OCI-LY7 (cell line): ENCODE measurements at regions not wholly inside any gene's neighbourhood (a gene's known extent, or its start where the extent isn't known, plus 50 kb on each side); places are given as distances from the start of the nearest gene placed in this dataset.

Source experiments
- EZH2phosphoT487 ChIP-seq: fragments of 200-600 bp; sonication (generic); IDR thresholded peaks from 2 replicates; pipeline ENCODE4 v1.6.1; 2018; ENCODE audit warnings: low read depth, borderline replicate concordance, mild to moderate bottlenecking, mixed run types, antibody characterized with exemption, low read length, moderate library complexity, mixed read lengths
- TF ChIP-seq, protein P1 (sequence below): fragments of 200-600 bp; sonication (generic); conservative IDR thresholded peaks from 2 replicates; pipeline ENCODE4 v1.5.1; 2014; ENCODE audit warnings: mild to moderate bottlenecking, antibody characterized with exemption, low read length, moderate library complexity, mixed read lengths

DNA sequence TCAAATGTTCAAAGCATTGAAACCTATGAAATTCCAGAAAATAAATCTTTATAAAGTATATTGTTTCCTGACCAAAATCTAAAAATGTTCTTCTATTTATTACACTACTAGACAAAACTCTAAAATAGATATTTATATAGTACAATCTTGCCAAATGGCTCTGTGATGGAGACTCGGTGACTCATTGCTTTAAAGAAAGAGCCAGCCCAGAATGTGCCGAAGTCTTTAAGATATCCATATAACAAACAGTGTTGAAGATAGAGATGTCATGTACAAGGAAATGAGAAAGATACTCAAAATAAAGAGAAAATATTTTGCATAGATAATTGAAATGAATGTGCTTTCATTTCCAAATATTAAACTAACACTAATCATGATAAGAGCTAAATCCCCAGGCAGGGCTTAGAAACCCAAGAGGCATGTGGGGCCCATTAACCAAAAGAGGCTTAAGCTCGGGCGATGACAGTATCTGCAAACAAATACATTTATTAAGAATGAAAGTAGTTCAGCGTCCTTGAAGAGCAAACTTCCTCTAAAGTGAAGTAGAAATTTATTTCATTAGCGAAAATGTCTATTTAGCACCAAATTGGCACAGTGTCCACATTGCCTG lies 102.1 kb upstream of the FAM9B start:
- TF ChIP-seq, protein P1, sequence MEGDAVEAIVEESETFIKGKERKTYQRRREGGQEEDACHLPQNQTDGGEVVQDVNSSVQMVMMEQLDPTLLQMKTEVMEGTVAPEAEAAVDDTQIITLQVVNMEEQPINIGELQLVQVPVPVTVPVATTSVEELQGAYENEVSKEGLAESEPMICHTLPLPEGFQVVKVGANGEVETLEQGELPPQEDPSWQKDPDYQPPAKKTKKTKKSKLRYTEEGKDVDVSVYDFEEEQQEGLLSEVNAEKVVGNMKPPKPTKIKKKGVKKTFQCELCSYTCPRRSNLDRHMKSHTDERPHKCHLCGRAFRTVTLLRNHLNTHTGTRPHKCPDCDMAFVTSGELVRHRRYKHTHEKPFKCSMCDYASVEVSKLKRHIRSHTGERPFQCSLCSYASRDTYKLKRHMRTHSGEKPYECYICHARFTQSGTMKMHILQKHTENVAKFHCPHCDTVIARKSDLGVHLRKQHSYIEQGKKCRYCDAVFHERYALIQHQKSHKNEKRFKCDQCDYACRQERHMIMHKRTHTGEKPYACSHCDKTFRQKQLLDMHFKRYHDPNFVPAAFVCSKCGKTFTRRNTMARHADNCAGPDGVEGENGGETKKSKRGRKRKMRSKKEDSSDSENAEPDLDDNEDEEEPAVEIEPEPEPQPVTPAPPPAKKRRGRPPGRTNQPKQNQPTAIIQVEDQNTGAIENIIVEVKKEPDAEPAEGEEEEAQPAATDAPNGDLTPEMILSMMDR, result no peak
- TF ChIP-seq EZH2phosphoT487, result no peak
